Neural cell (in vitro differentiated cells): ENCODE measurements at regions not wholly inside any gene's neighbourhood (a gene's known extent, or its start where the extent isn't known, plus 50 kb on each side); places are given as distances from the start of the nearest gene placed in this dataset.

Experiments
- H2AFZ ChIP-seq: fragments of 200-600, 300-800 bp; sonication (generic), shearing (Covaris generic); 2 replicates; pipeline ENCODE4 v1.6.0; 2014; ENCODE audit warnings: low read depth, mild to moderate bottlenecking, antibody characterized with exemption, low read length, moderate library complexity
- H3F3A ChIP-seq: fragments of 200-600 bp; shearing (Covaris generic); 2 replicates; pipeline ENCODE4 v1.6.1; 2016; ENCODE audit warnings: mild to moderate bottlenecking, moderate library complexity, mixed read lengths, antibody characterized with exemption, low read length; ENCODE audit not compliant: insufficient read depth, poor library complexity, severe bottlenecking
- H3K27ac ChIP-seq: fragments of 200-600, 300-800 bp; sonication (generic), shearing (Covaris generic); 2 replicates; pipeline ENCODE4 v1.5.1; 2014; ENCODE audit warnings: mild to moderate bottlenecking, low read length, moderate library complexity
- H3K27me3 ChIP-seq: fragments of 300-800, 200-600 bp; sonication (generic), shearing (Covaris generic); 2 replicates; pipeline ENCODE4 v1.6.0; 2014; ENCODE audit warnings: mild to moderate bottlenecking, low read depth, low read length, moderate library complexity; ENCODE audit not compliant: insufficient read depth
- H3K36me3 ChIP-seq: fragments of 300-800, 200-600 bp; sonication (generic), shearing (Covaris generic); 2 replicates; pipeline ENCODE4 v1.5.1; 2014; ENCODE audit warnings: mild to moderate bottlenecking, antibody characterized with exemption, low read length, moderate library complexity; ENCODE audit not compliant: insufficient read depth
- H3K4me2 ChIP-seq: fragments of 300-800, 200-600 bp; sonication (generic), shearing (Covaris generic); 2 replicates; pipeline ENCODE4 v1.6.0; 2014; ENCODE audit warnings: mild to moderate bottlenecking, low read length
- H3K4me3 ChIP-seq: fragments of 300-800, 200-600 bp; sonication (generic), shearing (Covaris generic); 2 replicates; pipeline ENCODE4 v1.5.1; 2014; ENCODE audit warnings: mild to moderate bottlenecking, low read length, moderate library complexity
- H3K79me2 ChIP-seq: fragments of 200-600 bp; shearing (Covaris generic); replicated peaks from 2 replicates; pipeline ENCODE4 v1.6.0; 2014; ENCODE audit warnings: mild to moderate bottlenecking, low read length, moderate library complexity; ENCODE audit not compliant: insufficient read depth
- H3K9ac ChIP-seq: fragments of 300-800, 200-600 bp; sonication (generic), shearing (Covaris generic); 2 replicates; pipeline ENCODE4 v1.6.1; 2016; ENCODE audit warnings: mild to moderate bottlenecking, low read length, mixed read lengths
- H3K9me2 ChIP-seq: fragments of 200-600 bp; shearing (Covaris generic); 2 replicates; pipeline ENCODE4 v1.6.1; 2016; ENCODE audit warnings: mild to moderate bottlenecking, low read length, mixed read lengths; ENCODE audit not compliant: insufficient read depth
- H3K9me3 ChIP-seq: fragments of 200-600, 300-800 bp; sonication (generic), shearing (Covaris generic); 2 replicates; pipeline ENCODE4 v1.6.1; 2016; ENCODE audit warnings: mild to moderate bottlenecking, mixed run types, low read length, moderate library complexity, mixed read lengths
- H4K20me1 ChIP-seq: fragments of 200-600 bp; shearing (Covaris generic); 2 replicates; pipeline ENCODE4 v1.6.1; 2016; ENCODE audit warnings: mild to moderate bottlenecking, mixed run types; ENCODE audit not compliant: insufficient read depth
- EP300 ChIP-seq: fragments of 450-650 bp; conservative IDR thresholded peaks from 2 replicates; pipeline ENCODE4 v1.6.1; 2014; ENCODE audit warnings: antibody characterized with exemption, mild to moderate bottlenecking, moderate library complexity; ENCODE audit not compliant: poor library complexity, severe bottlenecking
- EZH2 ChIP-seq: fragments of 200-600, 300-800 bp; shearing (Covaris generic), sonication (generic); IDR thresholded peaks from 2 replicates; pipeline ENCODE4 v1.6.1; 2014; ENCODE audit warnings: antibody characterized with exemption, low read length, borderline replicate concordance, mild to moderate bottlenecking; ENCODE audit not compliant: insufficient read depth, poor library complexity, severe bottlenecking
- MXI1 ChIP-seq: fragments of 450-650 bp; conservative IDR thresholded peaks from 2 replicates; pipeline ENCODE4 v1.6.1; 2014; ENCODE audit warnings: antibody characterized with exemption, mild to moderate bottlenecking; ENCODE audit not compliant: poor library complexity, severe bottlenecking
- POLR2AphosphoS5 ChIP-seq: IDR thresholded peaks from 2 replicates; pipeline ENCODE4 v1.6.1; 2012
- RAD21 ChIP-seq: fragments of 450-650 bp; conservative IDR thresholded peaks from 2 replicates; pipeline ENCODE4 v1.6.1; 2014; ENCODE audit warnings: antibody characterized with exemption, mild to moderate bottlenecking, moderate library complexity
- REST ChIP-seq: IDR thresholded peaks from 2 replicates; pipeline ENCODE4 v1.6.1; 2012; ENCODE audit warnings: borderline replicate concordance
- SMC3 ChIP-seq: fragments of 450-650 bp; conservative IDR thresholded peaks from 2 replicates; pipeline ENCODE4 v1.6.1; 2014; ENCODE audit warnings: antibody characterized with exemption, mild to moderate bottlenecking, moderate library complexity; ENCODE audit not compliant: poor library complexity
- TAF1 ChIP-seq: IDR thresholded peaks from 2 replicates; pipeline ENCODE4 v1.6.1; 2012; ENCODE audit warnings: low read depth
- TF ChIP-seq, protein P1 (sequence below): fragments of 450-650 bp; IDR thresholded peaks from 2 replicates; pipeline ENCODE4 v1.5.1; 2014; ENCODE audit warnings: antibody characterized with exemption, mild to moderate bottlenecking, moderate library complexity; ENCODE audit not compliant: poor library complexity, severe bottlenecking

GRCh38 chr13:61975001-61975400, 559.4 kb upstream of the PCDH20 start:
- H3K9me3 ChIP-seq = no peaks in the 10 kb centered on the region
- no peak overlapping the region for H2AFZ ChIP-seq
- no peaks in the 10 kb centered on the region for H3K9me2 ChIP-seq
- no peak overlapping the region for H3K4me2 ChIP-seq
- no peaks in the 10 kb centered on the region for H4K20me1 ChIP-seq
- no peaks in the 10 kb centered on the region for H3K36me3 ChIP-seq
- H3K9ac ChIP-seq = no peak overlapping the region
- TF ChIP-seq TAF1 = no peak
- H3K27me3 ChIP-seq = no peaks in the 10 kb centered on the region
- no peak overlapping the region for H3K4me3 ChIP-seq
- H3K79me2 ChIP-seq = no peaks in the 10 kb centered on the region
- no peak overlapping the region for H3K27ac ChIP-seq
- H3F3A ChIP-seq = no peaks in the 10 kb centered on the region

DNA sequence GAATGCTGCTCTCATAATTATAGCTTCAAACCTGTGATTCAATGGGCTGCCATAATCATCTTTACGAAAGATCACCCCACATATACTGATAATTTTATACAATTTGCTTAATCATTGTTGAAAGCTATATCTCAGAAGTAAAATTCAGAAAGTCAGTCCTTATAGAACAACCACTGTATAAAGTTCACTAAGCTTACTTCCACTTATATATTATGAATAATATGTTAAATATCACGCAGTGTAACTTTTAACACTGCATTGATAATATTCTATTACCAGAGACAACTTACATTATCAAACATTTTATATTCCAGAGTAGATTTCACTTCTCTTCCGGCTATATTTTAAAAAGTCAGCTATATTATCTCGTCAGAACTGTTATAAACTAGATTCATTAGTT, 550.1 kb upstream of the PCDH20 start:
- no peaks in the 10 kb centered on the region for H3K9me2 ChIP-seq
- H3K4me3 ChIP-seq = no peak overlapping the region
- H2AFZ ChIP-seq = no peak overlapping the region
- H3K27ac ChIP-seq = no peak overlapping the region
- no peak overlapping the region for H3K4me2 ChIP-seq
- H3F3A ChIP-seq = no peaks in the 10 kb centered on the region
- H3K27me3 ChIP-seq = no peaks in the 10 kb centered on the region
- TF ChIP-seq TAF1 (no peak), MXI1 (no peak), EP300 (no peak), EZH2 (no peak), POLR2AphosphoS5 (no peak), SMC3 (no peak), REST (no peak), RAD21 (no peak)
- TF ChIP-seq, protein P1, sequence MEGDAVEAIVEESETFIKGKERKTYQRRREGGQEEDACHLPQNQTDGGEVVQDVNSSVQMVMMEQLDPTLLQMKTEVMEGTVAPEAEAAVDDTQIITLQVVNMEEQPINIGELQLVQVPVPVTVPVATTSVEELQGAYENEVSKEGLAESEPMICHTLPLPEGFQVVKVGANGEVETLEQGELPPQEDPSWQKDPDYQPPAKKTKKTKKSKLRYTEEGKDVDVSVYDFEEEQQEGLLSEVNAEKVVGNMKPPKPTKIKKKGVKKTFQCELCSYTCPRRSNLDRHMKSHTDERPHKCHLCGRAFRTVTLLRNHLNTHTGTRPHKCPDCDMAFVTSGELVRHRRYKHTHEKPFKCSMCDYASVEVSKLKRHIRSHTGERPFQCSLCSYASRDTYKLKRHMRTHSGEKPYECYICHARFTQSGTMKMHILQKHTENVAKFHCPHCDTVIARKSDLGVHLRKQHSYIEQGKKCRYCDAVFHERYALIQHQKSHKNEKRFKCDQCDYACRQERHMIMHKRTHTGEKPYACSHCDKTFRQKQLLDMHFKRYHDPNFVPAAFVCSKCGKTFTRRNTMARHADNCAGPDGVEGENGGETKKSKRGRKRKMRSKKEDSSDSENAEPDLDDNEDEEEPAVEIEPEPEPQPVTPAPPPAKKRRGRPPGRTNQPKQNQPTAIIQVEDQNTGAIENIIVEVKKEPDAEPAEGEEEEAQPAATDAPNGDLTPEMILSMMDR = no peak
- H3K79me2 ChIP-seq = no peaks in the 10 kb centered on the region
- no peaks in the 10 kb centered on the region for H4K20me1 ChIP-seq
- H3K9ac ChIP-seq = no peak overlapping the region
- no peaks in the 10 kb centered on the region for H3K9me3 ChIP-seq
- no peaks in the 10 kb centered on the region for H3K36me3 ChIP-seq

- H3K9me3 ChIP-seq = no peaks in the 10 kb centered on the region
- H3K9ac ChIP-seq = no peak overlapping the region
- no peaks in the 10 kb centered on the region for H3K79me2 ChIP-seq
- no peak overlapping the region for H3K4me2 ChIP-seq
- H3K9me2 ChIP-seq = no peaks in the 10 kb centered on the region
- no peaks in the 10 kb centered on the region for H3K36me3 ChIP-seq
- no peak for TF ChIP-seq POLR2AphosphoS5
- TF ChIP-seq EZH2 = no peak
- no peak for TF ChIP-seq REST
- TF ChIP-seq MXI1 = no peak
- no peak for TF ChIP-seq SMC3
- TF ChIP-seq EP300 = no peak
- TF ChIP-seq TAF1 = no peak
- TF ChIP-seq, protein P1 = no peak
- TF ChIP-seq RAD21 = no peak
- no peaks in the 10 kb centered on the region for H4K20me1 ChIP-seq
- no peak overlapping the region for H3K4me3 ChIP-seq
- no peaks in the 10 kb centered on the region for H3F3A ChIP-seq
- no peak overlapping the region for H2AFZ ChIP-seq
- no peak overlapping the region for H3K27ac ChIP-seq
- no peaks in the 10 kb centered on the region for H3K27me3 ChIP-seq
These were observed 545.3 kb upstream of the PCDH20 start for GRCh38 chr13:61960981-61961380.
